ENCODE measurements at regions not wholly inside any gene's neighbourhood (a gene's known extent, or its start where the extent isn't known, plus 50 kb on each side); places are given as distances from the start of the nearest gene placed in this dataset.

GRCh38 chr1:172918478-172918877 lies 132.3 kb downstream of the TNFSF18 start:
- Histone ChIP-seq H3K9me3 (ENCODE audit: control insufficient read depth, low read length) (peaks cover 7% of the 10 kb centered on the region), H3K4me3 (ENCODE audit: extremely low read depth, insufficient read depth, low read length, poor library complexity, severe bottlenecking) (no peak overlapping the region), H3K4me1 (ENCODE audit: control insufficient read depth, insufficient read depth, low read length, poor library complexity, severe bottlenecking) (peaks cover 22% of the 10 kb centered on the region), H3K36me3 (ENCODE audit: control insufficient read depth, insufficient read depth, low read length) (no peaks in the 10 kb centered on the region), H3K27ac (ENCODE audit: low read depth, low read length, severe bottlenecking) (peak overlapping the region; percentile 76)
- WGBS, 2 experiments (ENCODE audit: insufficient coverage in 2 of 2) = no CpG with 5 or more reads among the region's 2 CpGs

GRCh38 chr1:172926070-172926469 lies 124.7 kb downstream of the TNFSF18 start:
- H3K36me3 ChIP-seq (ENCODE audit: control insufficient read depth, insufficient read depth, low read length) = no peaks in the 10 kb centered on the region
- WGBS, 2 experiments (ENCODE audit: insufficient coverage in 2 of 2) = 86% methylated on average over 1 of the region's 2 CpGs; no CpG with 5 or more reads in 1 of the 2 experiments
- no peaks in the 10 kb centered on the region for H3K4me1 ChIP-seq (ENCODE audit: control insufficient read depth, insufficient read depth, low read length, poor library complexity, severe bottlenecking)
- H3K9me3 ChIP-seq (ENCODE audit: control insufficient read depth, low read length) = no peaks in the 10 kb centered on the region
- no peak overlapping the region for H3K4me3 ChIP-seq (ENCODE audit: extremely low read depth, insufficient read depth, low read length, poor library complexity, severe bottlenecking)
- H3K27ac ChIP-seq (ENCODE audit: low read depth, low read length, severe bottlenecking) = no peak overlapping the region

GRCh38 chr1:172928412-172928811 lies 122.3 kb downstream of the TNFSF18 start:
- Histone ChIP-seq H3K4me3 (ENCODE audit: extremely low read depth, insufficient read depth, low read length, poor library complexity, severe bottlenecking) (no peak overlapping the region), H3K36me3 (ENCODE audit: control insufficient read depth, insufficient read depth, low read length) (no peaks in the 10 kb centered on the region), H3K4me1 (ENCODE audit: control insufficient read depth, insufficient read depth, low read length, poor library complexity, severe bottlenecking) (peaks cover 7% of the 10 kb centered on the region), H3K9me3 (ENCODE audit: control insufficient read depth, low read length) (no peaks in the 10 kb centered on the region), H3K27ac (ENCODE audit: low read depth, low read length, severe bottlenecking) (no peak overlapping the region)
- 100% methylated on average over 2 of the region's 2 CpGs for WGBS, 2 experiments (ENCODE audit: insufficient coverage in 2 of 2)

- no peaks in the 10 kb centered on the region for H3K36me3 ChIP-seq (ENCODE audit: control insufficient read depth, insufficient read depth, low read length)
- H3K9me3 ChIP-seq (ENCODE audit: control insufficient read depth, low read length) = no peaks in the 10 kb centered on the region
- H3K4me1 ChIP-seq (ENCODE audit: control insufficient read depth, insufficient read depth, low read length, poor library complexity, severe bottlenecking) = peaks cover 7% of the 10 kb centered on the region
- H3K27ac ChIP-seq (ENCODE audit: low read depth, low read length, severe bottlenecking) = no peak overlapping the region
- 100% methylated on average over 1 of the region's 2 CpGs; no CpG with 5 or more reads in 1 of the 2 experiments for WGBS, 2 experiments (ENCODE audit: insufficient coverage in 2 of 2)
- no peak overlapping the region for H3K4me3 ChIP-seq (ENCODE audit: extremely low read depth, insufficient read depth, low read length, poor library complexity, severe bottlenecking)
Measured at GRCh38 chr1:172929006-172929405, 121.7 kb downstream of the TNFSF18 start.

- H3K36me3 ChIP-seq (ENCODE audit: control insufficient read depth, insufficient read depth, low read length) = no peaks in the 10 kb centered on the region
- H3K4me1 ChIP-seq (ENCODE audit: control insufficient read depth, insufficient read depth, low read length, poor library complexity, severe bottlenecking) = peaks cover 16% of the 10 kb centered on the region
- H3K27ac ChIP-seq (ENCODE audit: low read depth, low read length, severe bottlenecking) = no peak overlapping the region
- H3K9me3 ChIP-seq (ENCODE audit: control insufficient read depth, low read length) = peaks cover under 1% of the 10 kb centered on the region
- H3K4me3 ChIP-seq (ENCODE audit: extremely low read depth, insufficient read depth, low read length, poor library complexity, severe bottlenecking) = no peak overlapping the region
- WGBS, 2 experiments (ENCODE audit: insufficient coverage in 2 of 2) = 73 to 80% methylated on average over 1 of the region's 2 CpGs
Measured at GRCh38 chr1:172930142-172930541, 120.6 kb downstream of the TNFSF18 start.

DNA sequence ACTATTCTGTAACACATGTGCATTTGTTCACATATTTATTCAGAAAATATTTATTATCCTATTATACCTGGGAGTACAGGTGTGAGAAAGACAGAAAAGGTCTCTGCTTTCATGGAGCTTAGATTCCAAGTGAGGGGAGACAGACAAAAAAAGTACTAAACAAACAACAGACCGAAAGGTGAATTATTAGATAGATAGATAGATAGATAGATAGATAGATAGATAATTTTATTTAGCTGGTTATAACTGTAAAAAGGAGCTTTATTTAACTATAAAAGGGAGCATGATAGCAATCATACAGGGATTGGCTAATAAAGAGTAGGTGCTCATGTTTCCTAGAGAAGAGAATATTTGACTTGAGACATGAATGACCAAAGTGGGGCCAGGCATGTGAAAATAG lies 119.4 kb downstream of the TNFSF18 start:
- no peak overlapping the region for H3K27ac ChIP-seq (ENCODE audit: low read depth, low read length, severe bottlenecking)
- H3K4me3 ChIP-seq (ENCODE audit: extremely low read depth, insufficient read depth, low read length, poor library complexity, severe bottlenecking) = no peak overlapping the region
- peaks cover 18% of the 10 kb centered on the region for H3K4me1 ChIP-seq (ENCODE audit: control insufficient read depth, insufficient read depth, low read length, poor library complexity, severe bottlenecking)
- H3K9me3 ChIP-seq (ENCODE audit: control insufficient read depth, low read length) = peaks cover 9% of the 10 kb centered on the region
- no CpG with 5 or more reads among the region's 1 CpG for WGBS, 2 experiments (ENCODE audit: insufficient coverage in 2 of 2)
- no peaks in the 10 kb centered on the region for H3K36me3 ChIP-seq (ENCODE audit: control insufficient read depth, insufficient read depth, low read length)

GRCh38 chr1:172931761-172932160 lies 119.0 kb downstream of the TNFSF18 start:
- Histone ChIP-seq H3K36me3 (ENCODE audit: control insufficient read depth, insufficient read depth, low read length) (no peaks in the 10 kb centered on the region), H3K9me3 (ENCODE audit: control insufficient read depth, low read length) (peaks cover 9% of the 10 kb centered on the region), H3K4me3 (ENCODE audit: extremely low read depth, insufficient read depth, low read length, poor library complexity, severe bottlenecking) (no peak overlapping the region), H3K27ac (ENCODE audit: low read depth, low read length, severe bottlenecking) (no peak overlapping the region), H3K4me1 (ENCODE audit: control insufficient read depth, insufficient read depth, low read length, poor library complexity, severe bottlenecking) (peaks cover 18% of the 10 kb centered on the region)
- 100% methylated on average over 1 to 2 of the region's 4 CpGs for WGBS, 2 experiments (ENCODE audit: insufficient coverage in 2 of 2)

- H3K4me3 ChIP-seq (ENCODE audit: extremely low read depth, insufficient read depth, low read length, poor library complexity, severe bottlenecking) = no peak overlapping the region
- no peaks in the 10 kb centered on the region for H3K36me3 ChIP-seq (ENCODE audit: control insufficient read depth, insufficient read depth, low read length)
- H3K4me1 ChIP-seq (ENCODE audit: control insufficient read depth, insufficient read depth, low read length, poor library complexity, severe bottlenecking) = peaks cover 18% of the 10 kb centered on the region
- H3K9me3 ChIP-seq (ENCODE audit: control insufficient read depth, low read length) = peaks cover 9% of the 10 kb centered on the region
- WGBS, 2 experiments (ENCODE audit: insufficient coverage in 2 of 2) = 75 to 100% methylated on average over 1 of the region's 1 CpG
- H3K27ac ChIP-seq (ENCODE audit: low read depth, low read length, severe bottlenecking) = no peak overlapping the region
Measured at GRCh38 chr1:172932981-172933380, 117.8 kb downstream of the TNFSF18 start.

GRCh38 chr1:172934417-172934762 lies 116.4 kb downstream of the TNFSF18 start:
- H3K36me3 ChIP-seq (ENCODE audit: control insufficient read depth, insufficient read depth, low read length) = no peaks in the 10 kb centered on the region
- H3K27ac ChIP-seq (ENCODE audit: low read depth, low read length, severe bottlenecking) = peak overlapping the region; percentile 99
- H3K4me3 ChIP-seq (ENCODE audit: extremely low read depth, insufficient read depth, low read length, poor library complexity, severe bottlenecking) = no peak overlapping the region
- peaks cover 18% of the 10 kb centered on the region for H3K4me1 ChIP-seq (ENCODE audit: control insufficient read depth, insufficient read depth, low read length, poor library complexity, severe bottlenecking)
- peaks cover 9% of the 10 kb centered on the region for H3K9me3 ChIP-seq (ENCODE audit: control insufficient read depth, low read length)
- 87 to 96% methylated on average over 4 of the region's 4 CpGs for WGBS, 2 experiments (ENCODE audit: insufficient coverage in 2 of 2)

- Histone ChIP-seq H3K27ac (ENCODE audit: low read depth, low read length, severe bottlenecking) (peak overlapping the region; percentile 99), H3K36me3 (ENCODE audit: control insufficient read depth, insufficient read depth, low read length) (no peaks in the 10 kb centered on the region), H3K4me3 (ENCODE audit: extremely low read depth, insufficient read depth, low read length, poor library complexity, severe bottlenecking) (no peak overlapping the region), H3K4me1 (ENCODE audit: control insufficient read depth, insufficient read depth, low read length, poor library complexity, severe bottlenecking) (peaks cover 18% of the 10 kb centered on the region), H3K9me3 (ENCODE audit: control insufficient read depth, low read length) (peaks cover 9% of the 10 kb centered on the region)
- no CpG with 5 or more reads among the region's 1 CpG for WGBS, 2 experiments (ENCODE audit: insufficient coverage in 2 of 2)
Measured at GRCh38 chr1:172935062-172935592, 115.6 kb downstream of the TNFSF18 start.

GRCh38 chr1:172936088-172936645 lies 114.6 kb downstream of the TNFSF18 start:
- no peak overlapping the region for H3K27ac ChIP-seq (ENCODE audit: low read depth, low read length, severe bottlenecking)
- H3K9me3 ChIP-seq (ENCODE audit: control insufficient read depth, low read length) = peaks cover 9% of the 10 kb centered on the region
- H3K36me3 ChIP-seq (ENCODE audit: control insufficient read depth, insufficient read depth, low read length) = no peaks in the 10 kb centered on the region
- H3K4me3 ChIP-seq (ENCODE audit: extremely low read depth, insufficient read depth, low read length, poor library complexity, severe bottlenecking) = no peak overlapping the region
- 100% methylated on average over 1 to 2 of the region's 3 CpGs for WGBS, 2 experiments (ENCODE audit: insufficient coverage in 2 of 2)
- peaks cover 23% of the 10 kb centered on the region for H3K4me1 ChIP-seq (ENCODE audit: control insufficient read depth, insufficient read depth, low read length, poor library complexity, severe bottlenecking)

Measured in mesodermal cell (in vitro differentiated cells).